HepG2 (cell line): ENCODE measurements at regions not wholly inside any gene's neighbourhood (a gene's known extent, or its start where the extent isn't known, plus 50 kb on each side); places are given as distances from the start of the nearest gene placed in this dataset.

Experiments
- ATAC-seq: fragments of 200-7000 bp; cut with Tn5 transposase; 3 replicates; pipeline ENCODE4 v1.9.1; 2020; ENCODE audit warnings: mild to moderate bottlenecking, moderate library complexity
- BruUV-seq: library from RNA; stranded (reverse); fragments of 400-500 nt; replicated peaks from 2 replicates; lab custom pipeline; 2021; lab: Mats Ljungman, UMichigan
- CTCF ChIA-PET: fragments of 300-600 bp; formaldehyde crosslinking; extraction: SDS; loops from one replicate; lab custom pipeline; 2021; ENCODE audit warnings: low total read pairs, inconsistent platforms, low intra/inter-chr PET ratio; lab: Yijun Ruan, JAX
- POLR2A ChIA-PET: fragments of 350-600 bp; sonication (Branson Sonifier 250); formaldehyde crosslinking; loops from one replicate; lab custom pipeline; 2020; ENCODE audit warnings: antibody characterized with exemption, inconsistent platforms; lab: Yijun Ruan, JAX
- DNase-seq: peaks from one replicate; pipeline ENCODE4 v3.0.0-alpha.2; 2015; ENCODE audit warnings: low spot score
- FAIRE-seq: peaks from 3 replicates; lab custom pipeline; 2011; peaks lifted over from hg19 to GRCh38; lab: Jason Lieb, UNC
- H2AFZ ChIP-seq: one replicate; pipeline ENCODE4 v1.6.1; 2011; ENCODE audit warnings: low read length, inconsistent platforms
- H3K27ac ChIP-seq: fragments of 300-600 bp; 3 replicates; pipeline ENCODE4 v1.8.0; 2011; ENCODE audit warnings: mixed run types, mild to moderate bottlenecking, mixed read lengths, low read length, inconsistent platforms; ENCODE audit not compliant: insufficient read depth; ENCODE audit errors: extremely low read length
- H3K27me3 ChIP-seq, 2 experiments: fragments of 200-600 bp in 1 of 2; 2 replicates in 1 of 2; 3 replicates in 1 of 2; pipeline versions ENCODE4 v1.6.0 to v1.8.0; 2011; ENCODE audit warnings: low read length in 2 of 2, mild to moderate bottlenecking in 2 of 2, moderate library complexity in 2 of 2, inconsistent platforms in 1 of 2; ENCODE audit not compliant: insufficient read depth in 2 of 2, control insufficient read depth in 1 of 2
- H3K36me3 ChIP-seq, 2 experiments: fragments of 200-600 bp in 1 of 2; replicated peaks in 1 of 2; 2 replicates in 1 of 2; 3 replicates in 1 of 2; pipeline versions ENCODE4 v1.5.1 to v1.8.0; 2011; ENCODE audit warnings: low read length in 2 of 2, inconsistent platforms in 1 of 2; ENCODE audit not compliant: insufficient read depth in 2 of 2, control insufficient read depth in 1 of 2
- H3K4me1 ChIP-seq: 2 replicates; pipeline ENCODE4 v1.5.1; 2012; ENCODE audit warnings: low read length, inconsistent platforms; ENCODE audit not compliant: insufficient read depth
- H3K4me2 ChIP-seq: 2 replicates; pipeline ENCODE4 v1.6.0; 2011; ENCODE audit warnings: low read depth, low read length, inconsistent platforms
- H3K4me3 ChIP-seq, 3 experiments: fragments of 200-600 bp in 1 of 3; sonication (generic), shearing (Covaris generic) in 1 of 3; replicated peaks in 1 of 3; 2 replicates each; pipeline ENCODE4 v1.5.1; 2011 to 2016; ENCODE audit warnings: low read length in 3 of 3, inconsistent platforms in 2 of 3, low read depth in 2 of 3, mild to moderate bottlenecking in 2 of 3, control low read depth in 1 of 3, mixed read lengths in 1 of 3; ENCODE audit not compliant: insufficient read depth in 1 of 3
- H3K79me2 ChIP-seq: one replicate; pipeline ENCODE4 v1.6.1; 2011; ENCODE audit warnings: low read length, inconsistent platforms; ENCODE audit not compliant: insufficient read depth
- H3K9ac ChIP-seq: 2 replicates; pipeline ENCODE4 v1.6.0; 2011; ENCODE audit warnings: mild to moderate bottlenecking, low read depth, low read length, inconsistent platforms; ENCODE audit not compliant: insufficient read depth
- H3K9me3 ChIP-seq: 2 replicates; pipeline ENCODE4 v1.5.1; 2012; ENCODE audit warnings: mild to moderate bottlenecking, low read length
- H4K20me1 ChIP-seq: 2 replicates; pipeline ENCODE4 v1.6.0; 2011; ENCODE audit warnings: inconsistent platforms, mild to moderate bottlenecking, low read length, moderate library complexity; ENCODE audit not compliant: insufficient read depth
- ARHGAP35 ChIP-seq: sonication (generic); formaldehyde crosslinking; IDR thresholded peaks from 2 replicates; pipeline ENCODE4 v1.9.0; 2022; ENCODE audit warnings: mild to moderate bottlenecking, inconsistent platforms, moderate library complexity, missing genetic modification reagents, borderline replicate concordance
- ERF ChIP-seq: IDR thresholded peaks from 2 replicates; pipeline ENCODE4 v1.6.1; 2018; ENCODE audit warnings: missing biosample characterization, missing genetic modification reagents
- KDM6A ChIP-seq: IDR thresholded peaks from 2 replicates; pipeline ENCODE4 v1.6.1; 2016; ENCODE audit warnings: low read depth
- PHB2 ChIP-seq: fragments of 450-650 bp; IDR thresholded peaks from 2 replicates; pipeline ENCODE4 v1.6.1; 2018; ENCODE audit not compliant: partially characterized antibody
- PRMT3 ChIP-seq: sonication (generic); formaldehyde crosslinking; IDR thresholded peaks from 2 replicates; pipeline ENCODE4 v1.8.1; 2022; ENCODE audit warnings: low read depth, mild to moderate bottlenecking, moderate library complexity, missing genetic modification reagents, borderline replicate concordance
- TBX2 ChIP-seq: sonication (generic); formaldehyde crosslinking; IDR thresholded peaks from 2 replicates; pipeline ENCODE4 v1.5.0; 2020; ENCODE audit warnings: missing genetic modification reagents, mild to moderate bottlenecking, borderline replicate concordance
- TFDP1 ChIP-seq: IDR thresholded peaks from 2 replicates; pipeline ENCODE4 v1.6.1; 2016; ENCODE audit warnings: missing compliant biosample characterization, missing genetic modification reagents, borderline replicate concordance
- TGIF2 ChIP-seq: IDR thresholded peaks from 2 replicates; pipeline ENCODE4 v1.6.1; 2016; ENCODE audit warnings: control low read depth, missing compliant biosample characterization
- THAP9 ChIP-seq: sonication (generic); formaldehyde crosslinking; IDR thresholded peaks from 2 replicates; pipeline ENCODE4; 2020; ENCODE audit warnings: missing genetic modification reagents, mild to moderate bottlenecking, borderline replicate concordance
- ZBTB49 ChIP-seq: sonication (generic); formaldehyde crosslinking; IDR thresholded peaks from 2 replicates; pipeline ENCODE4 v1.4.0; 2020; ENCODE audit warnings: missing genetic modification reagents, borderline replicate concordance
- ZNF256 ChIP-seq: sonication (generic); formaldehyde crosslinking; conservative IDR thresholded peaks from 2 replicates; pipeline ENCODE4 v1.4.0; 2020; ENCODE audit warnings: missing genetic modification reagents
- ZNF446 ChIP-seq: sonication (generic); formaldehyde crosslinking; IDR thresholded peaks from 2 replicates; pipeline ENCODE4 v1.5.0; 2020; ENCODE audit warnings: mild to moderate bottlenecking, missing genetic modification reagents
- ZNF83 ChIP-seq: sonication (generic); formaldehyde crosslinking; IDR thresholded peaks from 2 replicates; pipeline ENCODE4 v1.4.0; 2020; ENCODE audit warnings: missing genetic modification reagents, mild to moderate bottlenecking, borderline replicate concordance
- ZNF839 ChIP-seq: sonication (generic); formaldehyde crosslinking; IDR thresholded peaks from 2 replicates; pipeline ENCODE4 v1.4.0; 2020; ENCODE audit warnings: missing genetic modification reagents, mild to moderate bottlenecking, borderline replicate concordance
- WGBS: methylation state at CpG from one replicate; pipeline ENCODE4 v1.1.6; 2017; ENCODE audit warnings: low lambda C conversion rate; 5-methylcytosine and 5-hydroxymethylcytosine counted together
- in situ Hi-C: cut with HindIII; loops from 2 replicates; pipeline ENCODE4 v1.10.0; 2017; ENCODE audit warnings: low pct_unique_long_range_greater_than_20kb; ENCODE audit not compliant: extremely low pct_ligation_motif_present
- intact Hi-C: fragments of 100-400 bp; cut with micrococcal nuclease; formaldehyde crosslinking; loops from one replicate; pipeline ENCODE4 v1.10.0; 2022; ENCODE audit not compliant: unreplicated experiment

GRCh38 chr7:46533946-46534345, 612.9 kb upstream of the IGFBP3 start:
- TF ChIP-seq PRMT3 (CRISPR knock-in tag) (no peak), PHB2 (no peak), ZNF256 (CRISPR knock-in tag) (no peak)
- 40% methylated on average over 3 of the region's 3 CpGs for WGBS
- Histone ChIP-seq H3K36me3 (no peaks in the 10 kb centered on the region), H3K4me3 (no peak overlapping the region), H3K79me2 (no peaks in the 10 kb centered on the region), H2AFZ (no peak overlapping the region), H3K4me1 (no peaks in the 10 kb centered on the region), H3K9ac (no peak overlapping the region), H3K4me2 (no peak overlapping the region), H4K20me1 (no peaks in the 10 kb centered on the region), H3K9me3 (no peaks in the 10 kb centered on the region), H3K27ac (no peak overlapping the region), H3K27me3 (no peaks in the 10 kb centered on the region)
- ChIA-PET CTCF (no interaction called here), POLR2A (no interaction called here)
- FAIRE-seq (no peak), ATAC-seq (no peak), DNase-seq (no peak)
- in situ Hi-C loops (no loop called here), intact Hi-C loops (no loop called here)
- BruUV-seq = no TSS peak

GRCh38 chr7:46532571-46532970, 611.5 kb upstream of the IGFBP3 start:
- H3K36me3 ChIP-seq = no peaks in the 10 kb centered on the region
- no peak overlapping the region for H2AFZ ChIP-seq
- no peak overlapping the region for H3K4me2 ChIP-seq
- no TSS peak for BruUV-seq
- H3K4me3 ChIP-seq = no peak overlapping the region
- no peaks in the 10 kb centered on the region for H3K27me3 ChIP-seq
- no peak overlapping the region for H3K27ac ChIP-seq
- FAIRE-seq (no peak), DNase-seq (no peak), ATAC-seq (no peak)
- no peaks in the 10 kb centered on the region for H4K20me1 ChIP-seq
- no peaks in the 10 kb centered on the region for H3K4me1 ChIP-seq
- ChIA-PET CTCF (no interaction called here), POLR2A (no interaction called here)
- peaks cover 10% of the 10 kb centered on the region; the same call in 1 of the 2 replicates for H3K9me3 ChIP-seq
- TF ChIP-seq THAP9 (CRISPR knock-in tag) = no peak
- TF ChIP-seq ZNF839 (CRISPR knock-in tag) = no peak
- no peak for TF ChIP-seq ARHGAP35 (CRISPR knock-in tag)
- no peak for TF ChIP-seq TFDP1 (CRISPR knock-in tag)
- no peak for TF ChIP-seq TGIF2
- TF ChIP-seq ZBTB49 (CRISPR knock-in tag) = no peak
- TF ChIP-seq ZNF83 (CRISPR knock-in tag) = no peak
- no peak for TF ChIP-seq TBX2 (CRISPR knock-in tag)
- no peak for TF ChIP-seq KDM6A (CRISPR knock-in tag)
- no peak for TF ChIP-seq ZNF446 (CRISPR knock-in tag)
- no peak for TF ChIP-seq ERF (CRISPR knock-in tag)
- intact Hi-C loops (no loop called here), in situ Hi-C loops (no loop called here)
- H3K9ac ChIP-seq = no peak overlapping the region
- H3K79me2 ChIP-seq = no peaks in the 10 kb centered on the region
- 0% methylated on average over 2 of the region's 2 CpGs for WGBS
